Stimulated activated CD4-positive, alpha-beta T cell treated with anti-CD3 and anti-CD28 coated beads, Interleukin-1b, Interleukin-23, amount 100 ng/mL, for 1 hour (primary cell): ENCODE measurements at regions not wholly inside any gene's neighbourhood (a gene's known extent, or its start where the extent isn't known, plus 50 kb on each side); places are given as distances from the start of the nearest gene placed in this dataset.

Experiments used
- DNase-seq, 2 donors: peaks; one replicate each; pipeline ENCODE4 v3.0.0-alpha.2; 2020; ENCODE audit warnings: low read depth in 2 of 2

DNA sequence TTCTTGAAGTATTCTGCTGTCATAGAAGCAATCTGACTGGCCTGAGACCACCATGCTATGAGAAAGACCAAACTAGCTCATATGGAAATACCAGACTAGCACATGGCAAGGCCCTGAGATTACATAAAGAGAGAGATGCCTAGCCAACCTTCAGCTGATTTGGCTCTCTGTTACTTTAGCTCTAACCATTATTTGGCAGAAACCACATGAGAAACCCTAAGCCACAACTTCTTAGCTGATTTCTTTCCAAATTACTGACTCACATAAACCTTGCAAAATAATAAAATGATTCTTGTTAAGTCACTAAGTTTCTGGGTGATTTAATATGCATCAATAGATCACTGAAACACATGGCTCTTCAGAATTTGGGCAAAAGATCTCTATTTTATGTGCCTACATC, 295.0 kb upstream of the ZNF521 start:
- DNase-seq, result no peak

- DNase-seq, result no peak
These were observed 287.6 kb upstream of the ZNF521 start for GRCh38 chr18:25639596-25639995.

DNA sequence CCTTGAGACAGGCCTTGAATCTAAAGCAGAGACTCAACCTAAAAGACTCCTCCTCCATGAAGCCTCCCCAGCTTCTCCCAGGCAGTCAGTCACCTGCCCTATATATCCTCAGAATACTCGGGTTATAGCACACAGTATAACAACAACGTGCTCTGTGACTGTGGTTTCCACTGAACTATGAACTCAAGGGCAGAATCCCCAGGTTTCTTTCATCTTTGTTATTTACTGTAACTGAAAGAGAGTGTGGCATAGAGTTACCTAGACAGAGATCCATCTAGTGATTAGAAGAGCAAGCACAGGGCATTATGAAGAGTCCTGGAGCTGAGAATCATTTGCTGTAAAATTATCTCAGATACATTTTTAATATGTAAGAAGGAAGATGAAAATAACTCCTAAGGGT, 281.6 kb upstream of the ZNF521 start:
- no peak for DNase-seq

- no peak for DNase-seq
These were observed 278.7 kb upstream of the ZNF521 start for GRCh38 chr18:25630682-25631081.

- DNase-seq, result no peak
These were observed 269.7 kb upstream of the ZNF521 start for GRCh38 chr18:25621682-25622081.

GRCh38 chr18:25621144-25621543, 269.2 kb upstream of the ZNF521 start:
- DNase-seq, result no peak

DNA sequence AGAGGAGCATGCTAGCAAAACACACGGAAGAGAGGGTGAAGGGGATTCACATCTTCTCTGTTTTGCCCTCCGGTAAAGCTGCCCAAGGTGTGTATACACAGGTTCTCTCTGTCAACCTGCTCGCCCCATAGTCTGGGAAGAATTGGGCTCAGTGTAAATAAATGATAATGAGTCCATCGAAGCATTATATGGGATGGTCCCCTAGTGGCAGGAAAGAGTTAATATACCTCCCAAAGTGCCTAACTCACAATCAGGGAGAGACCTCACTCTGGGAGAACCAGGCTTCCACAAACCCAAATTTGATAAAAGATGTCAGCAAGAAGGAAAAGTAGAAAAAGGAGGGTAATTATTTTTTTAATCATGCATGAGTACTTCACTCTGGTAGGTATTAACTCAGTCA, 262.2 kb upstream of the ZNF521 start:
- no peak for DNase-seq

GRCh38 chr18:25612466-25612865, 260.5 kb upstream of the ZNF521 start:
- DNase-seq, result no peak

DNA sequence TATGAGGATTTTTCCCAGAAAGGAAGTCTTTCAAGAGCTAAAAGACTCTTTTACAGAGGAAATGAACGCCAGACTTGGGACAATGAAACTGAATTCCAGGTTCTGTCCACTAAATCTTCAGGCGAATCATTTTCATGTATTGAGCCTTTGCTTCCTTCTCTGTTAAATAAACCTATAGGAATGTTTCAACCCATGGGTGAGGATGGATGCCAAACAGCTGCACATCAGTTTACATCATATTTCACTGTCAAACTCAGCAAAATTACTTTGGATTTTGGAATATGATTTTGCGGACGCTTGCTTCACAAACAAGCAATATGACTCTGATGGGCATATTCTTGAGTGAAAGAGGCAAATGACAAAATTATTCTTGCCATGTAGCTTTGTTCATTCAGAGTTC, 256.1 kb upstream of the ZNF521 start:
- no peak for DNase-seq

- DNase-seq, result no peak
These were observed 253.1 kb upstream of the ZNF521 start for GRCh38 chr18:25604894-25605597.

DNA sequence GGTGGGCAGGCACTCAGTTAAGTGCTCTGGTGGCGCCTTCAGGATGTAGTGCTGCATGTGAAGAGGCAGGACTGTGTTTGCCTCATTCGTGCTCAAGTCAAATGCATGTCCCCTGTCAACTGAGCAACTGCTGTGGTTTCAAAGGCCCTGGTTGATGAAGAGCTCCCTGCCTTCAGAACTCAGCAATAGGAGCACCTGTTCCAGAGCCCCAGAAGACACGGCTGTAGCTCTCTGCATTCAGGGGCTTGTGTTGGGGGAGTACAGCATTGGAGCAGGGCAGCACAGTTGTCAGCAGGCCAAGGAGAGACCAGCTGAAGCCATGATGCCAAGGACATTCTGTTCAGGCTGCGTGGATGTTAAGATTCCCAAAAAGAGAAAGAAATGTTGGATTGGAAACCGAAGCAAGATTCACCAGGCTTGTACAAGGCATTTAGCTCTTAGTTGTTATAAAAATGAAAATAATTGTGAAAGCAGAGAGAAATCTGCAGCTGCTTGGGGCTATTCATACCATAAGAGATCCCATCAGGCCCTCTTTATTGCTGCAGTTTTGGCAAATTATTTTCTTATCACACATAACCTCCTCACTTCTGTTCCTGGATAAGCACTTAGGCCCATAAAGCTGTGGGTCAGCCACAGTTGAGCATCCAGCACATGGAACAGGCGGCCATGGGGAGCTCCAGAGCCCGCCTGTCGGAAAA, 252.4 kb upstream of the ZNF521 start:
- no peak for DNase-seq

DNA sequence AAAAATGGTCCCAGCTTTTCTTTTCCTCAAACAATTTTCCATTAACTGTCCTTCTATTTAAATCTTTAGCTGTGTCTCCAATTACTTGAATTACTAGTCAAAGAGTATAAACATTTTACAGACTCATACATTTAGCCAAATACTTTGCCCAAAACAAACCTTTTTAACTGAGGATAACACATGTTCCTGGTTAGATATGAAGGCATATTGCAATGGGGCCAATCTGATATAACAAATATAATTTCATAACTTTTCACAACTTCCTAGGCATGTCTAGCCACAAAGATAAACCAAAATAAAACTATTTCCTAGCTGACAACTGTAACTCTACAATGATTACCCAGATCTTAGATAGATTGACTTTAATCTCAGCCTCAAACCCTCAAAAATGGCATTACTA, 247.5 kb upstream of the ZNF521 start:
- no peak for DNase-seq

GRCh38 chr18:25597476-25597875, 245.5 kb upstream of the ZNF521 start:
- no peak for DNase-seq

GRCh38 chr18:25595274-25596060, 243.5 kb upstream of the ZNF521 start:
- no peak for DNase-seq

DNA sequence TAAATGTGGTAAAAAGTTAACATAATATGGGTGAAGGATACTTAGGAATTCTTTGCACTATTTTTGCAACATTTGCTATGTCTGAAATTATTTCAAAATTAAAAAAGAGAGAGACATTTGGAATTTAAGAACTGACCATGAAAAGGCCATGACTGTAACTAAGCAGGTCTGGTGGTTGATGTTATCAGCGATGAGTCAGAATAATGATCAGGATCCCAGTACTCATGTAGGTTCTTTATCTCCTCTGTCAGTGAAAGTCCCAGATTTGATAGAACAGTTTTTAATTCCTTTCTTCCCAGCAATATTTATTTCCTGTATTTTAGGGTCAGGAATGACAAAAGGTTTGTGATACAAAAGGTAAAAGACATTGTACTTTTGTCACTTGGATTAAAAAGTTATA, 242.4 kb upstream of the ZNF521 start:
- DNase-seq, result no peak

DNA sequence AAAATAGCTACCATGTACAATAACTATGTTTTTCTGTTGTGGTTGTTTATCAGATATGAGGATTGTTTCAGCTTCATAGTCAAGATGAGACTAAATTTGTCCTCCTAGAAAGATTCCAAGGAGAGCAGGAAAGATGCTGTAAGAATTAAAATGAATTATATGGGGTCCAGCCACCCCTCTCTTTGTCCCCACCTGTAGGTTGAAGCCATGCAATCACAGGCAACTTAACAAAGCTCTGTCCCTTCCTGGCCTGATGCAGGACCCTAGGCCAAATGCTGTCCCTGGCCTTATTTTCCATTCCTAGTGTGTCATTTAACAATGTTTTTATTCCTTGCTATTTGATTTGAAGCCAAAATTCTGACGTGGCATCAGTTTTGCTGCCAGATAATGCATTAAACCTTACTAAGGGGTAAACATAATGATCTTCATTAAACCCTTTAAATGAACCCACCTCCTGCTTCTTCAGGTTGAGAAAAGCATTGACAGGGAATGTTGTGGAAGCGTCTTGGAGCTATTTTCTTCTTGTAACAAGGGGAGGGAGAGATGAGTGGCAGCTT, 240.9 kb upstream of the ZNF521 start:
- DNase-seq, result no peak

GRCh38 chr18:25590456-25590855, 238.5 kb upstream of the ZNF521 start:
- DNase-seq, result no peak

- DNase-seq, result no peak
These were observed 235.6 kb upstream of the ZNF521 start for GRCh38 chr18:25587545-25587944.

DNA sequence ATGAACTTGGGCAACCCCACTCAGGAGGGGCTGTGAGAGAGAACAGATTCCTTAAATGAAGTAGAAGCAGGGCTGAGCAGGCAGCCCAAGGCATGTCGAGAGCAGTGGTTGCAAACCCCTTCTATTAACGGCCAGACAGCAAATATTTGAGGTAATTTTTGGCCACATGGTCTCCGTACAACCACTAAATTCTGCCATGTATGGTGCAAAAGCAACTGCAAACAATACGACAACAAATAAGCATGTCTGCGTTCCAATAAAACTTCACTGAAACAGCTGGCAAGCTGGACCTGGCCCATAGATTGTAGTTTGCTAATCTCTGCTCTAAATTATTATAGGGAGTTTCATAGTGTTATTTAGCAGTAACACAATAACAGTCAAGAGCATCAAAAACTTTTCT, 217.0 kb upstream of the ZNF521 start:
- no peak for DNase-seq

- DNase-seq, result no peak
These were observed 212.1 kb upstream of the ZNF521 start for GRCh38 chr18:25563816-25564683.

- no peak for DNase-seq
These were observed 211.4 kb upstream of the ZNF521 start for GRCh38 chr18:25563346-25563745.

DNA sequence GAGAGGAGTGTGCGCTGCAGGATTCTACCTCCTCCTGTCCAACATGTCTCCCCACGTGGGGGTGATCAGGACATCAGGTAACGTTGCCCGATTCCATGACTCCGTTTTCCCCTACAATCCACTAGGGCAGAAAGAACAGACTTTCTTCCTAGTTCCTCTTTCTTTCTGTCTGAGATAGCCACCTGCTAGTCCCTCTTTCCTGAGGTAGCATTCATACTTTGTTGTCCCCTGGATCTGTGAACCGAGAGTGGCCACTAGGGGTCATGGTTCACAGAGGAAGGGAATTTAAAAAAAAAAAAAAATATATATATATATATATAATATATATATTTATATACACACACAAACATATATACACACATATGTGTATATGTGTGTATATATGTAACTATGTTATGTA, 210.0 kb upstream of the ZNF521 start:
- no peak for DNase-seq
